Astrocyte (in vitro differentiated cells and primary cell): ENCODE measurements at regions not wholly inside any gene's neighbourhood (a gene's known extent, or its start where the extent isn't known, plus 50 kb on each side); places are given as distances from the start of the nearest gene placed in this dataset.
"Not testable (repeated sequence)": the region's sequence is repeated elsewhere in the genome, so short reads cannot be mapped to it uniquely, and the experiment has no call there.

Experiments
- DNase-seq: peaks from one replicate; pipeline ENCODE4 v3.0.0-alpha.2; 2010; ENCODE audit warnings: low read depth
- FAIRE-seq: peaks from 2 replicates; lab custom pipeline; 2011; peaks lifted over from hg19 to GRCh38; lab: Jason Lieb, UNC
- H2AFZ ChIP-seq: 2 replicates; pipeline ENCODE4 v1.6.0; 2012; ENCODE audit warnings: low read depth, low read length, inconsistent platforms
- H3K27ac ChIP-seq: 2 replicates; pipeline ENCODE4 v1.5.1; 2011; ENCODE audit warnings: low read depth, low read length, inconsistent platforms
- H3K27me3 ChIP-seq: 2 replicates; pipeline ENCODE4 v1.6.0; 2011; ENCODE audit warnings: low read length, inconsistent platforms; ENCODE audit not compliant: insufficient read depth
- H3K36me3 ChIP-seq: 2 replicates; pipeline ENCODE4 v1.5.1; 2011; ENCODE audit warnings: low read length, inconsistent platforms; ENCODE audit not compliant: insufficient read depth
- H3K4me1 ChIP-seq: 2 replicates; pipeline ENCODE4 v1.5.1; 2011; ENCODE audit warnings: low read length, inconsistent platforms; ENCODE audit not compliant: insufficient read depth
- H3K4me2 ChIP-seq: 2 replicates; pipeline ENCODE4 v1.6.0; 2012; ENCODE audit warnings: low read length, inconsistent platforms
- H3K4me3 ChIP-seq: 2 replicates; pipeline ENCODE4 v1.5.1; 2011; ENCODE audit warnings: low read depth, mild to moderate bottlenecking, low read length, inconsistent platforms; ENCODE audit not compliant: insufficient read depth
- H3K79me2 ChIP-seq: 2 replicates; pipeline ENCODE4 v1.6.0; 2012; ENCODE audit warnings: mild to moderate bottlenecking, low read length, inconsistent platforms; ENCODE audit not compliant: insufficient read depth
- H3K9ac ChIP-seq: 2 replicates; pipeline ENCODE4 v1.6.0; 2012; ENCODE audit warnings: mild to moderate bottlenecking, low read length, inconsistent platforms
- H3K9me3 ChIP-seq: 2 replicates; pipeline ENCODE4 v1.5.1; 2012; ENCODE audit warnings: low read depth, mild to moderate bottlenecking, low read length, inconsistent platforms; ENCODE audit not compliant: insufficient read depth
- H4K20me1 ChIP-seq: 2 replicates; pipeline ENCODE4 v1.6.0; 2012; ENCODE audit warnings: low read length, inconsistent platforms; ENCODE audit not compliant: insufficient read depth
- H3K27ac Mint-ChIP-seq: one replicate; pipeline ENCODE4 v1.8.0; 2021; ENCODE audit warnings: mild to moderate bottlenecking, mixed read lengths; ENCODE audit not compliant: unreplicated experiment
- H3K27me3 Mint-ChIP-seq: one replicate; pipeline ENCODE4 v1.8.0; 2021; ENCODE audit warnings: low read depth, mixed read lengths; ENCODE audit not compliant: unreplicated experiment
- H3K36me3 Mint-ChIP-seq: one replicate; pipeline ENCODE4 v1.8.0; 2021; ENCODE audit warnings: low read depth, mixed read lengths; ENCODE audit not compliant: unreplicated experiment
- H3K4me1 Mint-ChIP-seq: one replicate; pipeline ENCODE4 v1.8.0; 2021; ENCODE audit warnings: low read depth, mixed read lengths; ENCODE audit not compliant: unreplicated experiment
- H3K4me3 Mint-ChIP-seq: one replicate; pipeline ENCODE4 v1.8.0; 2021; ENCODE audit warnings: mild to moderate bottlenecking, moderate library complexity, mixed read lengths; ENCODE audit not compliant: unreplicated experiment
- H3K9me3 Mint-ChIP-seq: one replicate; pipeline ENCODE4 v1.8.0; 2021; ENCODE audit warnings: mild to moderate bottlenecking, mixed read lengths; ENCODE audit not compliant: unreplicated experiment
- CTCF ChIP-seq: IDR thresholded peaks from 2 replicates; pipeline ENCODE4 v1.5.1; 2011; ENCODE audit warnings: low read depth, mild to moderate bottlenecking, inconsistent platforms, low read length, moderate library complexity; ENCODE audit not compliant: insufficient read depth
- EZH2 ChIP-seq: IDR thresholded peaks from 2 replicates; pipeline ENCODE4 v1.6.1; 2012; ENCODE audit warnings: mild to moderate bottlenecking, low read length, inconsistent platforms; ENCODE audit not compliant: insufficient read depth

GRCh38 chr2:81395746-81396145, 1091.2 kb upstream of the LRRTM1 start:
- H3K4me2 ChIP-seq = no peak overlapping the region
- H3K9ac ChIP-seq = no peak overlapping the region
- H3K36me3 ChIP-seq = no peaks in the 10 kb centered on the region
- no peak overlapping the region for H2AFZ ChIP-seq
- no peaks in the 10 kb centered on the region for H3K79me2 ChIP-seq
- no peaks in the 10 kb centered on the region for H3K9me3 Mint-ChIP-seq
- no peak overlapping the region for H3K27ac ChIP-seq
- TF ChIP-seq CTCF (no peak), EZH2 (no peak)
- DNase-seq (no peak), FAIRE-seq (no peak)
- H3K36me3 Mint-ChIP-seq = no peaks in the 10 kb centered on the region
- no peak overlapping the region for H3K4me3 ChIP-seq
- no peaks in the 10 kb centered on the region for H3K27me3 ChIP-seq
- H3K4me3 Mint-ChIP-seq = no peak overlapping the region
- H4K20me1 ChIP-seq = no peaks in the 10 kb centered on the region
- no peaks in the 10 kb centered on the region for H3K27me3 Mint-ChIP-seq
- no peaks in the 10 kb centered on the region for H3K9me3 ChIP-seq
- H3K4me1 ChIP-seq = no peaks in the 10 kb centered on the region
- no peaks in the 10 kb centered on the region for H3K4me1 Mint-ChIP-seq
- no peak overlapping the region for H3K27ac Mint-ChIP-seq

- H3K79me2 ChIP-seq = no peaks in the 10 kb centered on the region
- no peaks in the 10 kb centered on the region for H3K36me3 Mint-ChIP-seq
- FAIRE-seq (no peak), DNase-seq (no peak)
- no peaks in the 10 kb centered on the region for H3K9me3 ChIP-seq
- H3K36me3 ChIP-seq = no peaks in the 10 kb centered on the region
- no peak overlapping the region for H3K4me3 Mint-ChIP-seq
- H3K4me2 ChIP-seq = no peak overlapping the region
- H3K9me3 Mint-ChIP-seq = peaks cover 5% of the 10 kb centered on the region
- H3K27me3 ChIP-seq = no peaks in the 10 kb centered on the region
- H3K4me1 Mint-ChIP-seq = no peaks in the 10 kb centered on the region
- H2AFZ ChIP-seq = no peak overlapping the region
- no peak overlapping the region for H3K4me3 ChIP-seq
- H3K27ac ChIP-seq = no peak overlapping the region
- no peak for TF ChIP-seq EZH2
- TF ChIP-seq CTCF = no peak
- no peaks in the 10 kb centered on the region for H3K27me3 Mint-ChIP-seq
- H4K20me1 ChIP-seq = no peaks in the 10 kb centered on the region
- H3K27ac Mint-ChIP-seq = no peak overlapping the region
- no peaks in the 10 kb centered on the region for H3K4me1 ChIP-seq
- no peak overlapping the region for H3K9ac ChIP-seq
Measured at GRCh38 chr2:81389203-81389602, 1084.7 kb upstream of the LRRTM1 start.

- no peak for FAIRE-seq
Measured at GRCh38 chr2:81363800-81364199, 1059.2 kb upstream of the LRRTM1 start.

GRCh38 chr2:81362468-81362867, 1057.9 kb upstream of the LRRTM1 start:
- H3K4me1 Mint-ChIP-seq, H3K4me1 ChIP-seq, H3K27ac ChIP-seq, H3K9me3 Mint-ChIP-seq, H4K20me1 ChIP-seq, H3K36me3 ChIP-seq, FAIRE-seq, H2AFZ ChIP-seq, H3K4me3 Mint-ChIP-seq, H3K9ac ChIP-seq, H3K4me3 ChIP-seq, H3K4me2 ChIP-seq, DNase-seq, H3K27me3 Mint-ChIP-seq, H3K27me3 ChIP-seq, H3K27ac Mint-ChIP-seq, H3K79me2 ChIP-seq, H3K36me3 Mint-ChIP-seq, H3K9me3 ChIP-seq: not testable (repeated sequence)

More at GRCh38 chr2:81363800-81364199, 1059.2 kb upstream of the LRRTM1 start:
- no peak overlapping the region for H3K4me3 Mint-ChIP-seq
- H3K27ac Mint-ChIP-seq = no peak overlapping the region
- H3K36me3 ChIP-seq = no peaks in the 10 kb centered on the region
- H3K9me3 Mint-ChIP-seq = peaks cover 4% of the 10 kb centered on the region
- no peaks in the 10 kb centered on the region for H3K4me1 Mint-ChIP-seq
- H4K20me1 ChIP-seq = no peaks in the 10 kb centered on the region
- no peaks in the 10 kb centered on the region for H3K4me1 ChIP-seq
- TF ChIP-seq CTCF (no peak), EZH2 (no peak)
- H3K9me3 ChIP-seq = no peaks in the 10 kb centered on the region
- H3K36me3 Mint-ChIP-seq = no peaks in the 10 kb centered on the region
- no peak for DNase-seq
- no peaks in the 10 kb centered on the region for H3K27me3 ChIP-seq
- H3K4me3 ChIP-seq = no peak overlapping the region
- no peak overlapping the region for H3K9ac ChIP-seq
- H3K27ac ChIP-seq = no peak overlapping the region
- H3K27me3 Mint-ChIP-seq = no peaks in the 10 kb centered on the region
- no peak overlapping the region for H3K4me2 ChIP-seq
- no peak overlapping the region for H2AFZ ChIP-seq
- H3K79me2 ChIP-seq = no peaks in the 10 kb centered on the region
